ENCODE measurements at regions not wholly inside any gene's neighbourhood (a gene's known extent, or its start where the extent isn't known, plus 50 kb on each side); places are given as distances from the start of the nearest gene placed in this dataset.

- TF ChIP-seq POLR2A (IDR thresholded peaks at IDR 0.05) (no peak), CTCF (IDR thresholded peaks at IDR 0.05) (no peak)
These were observed 496.5 kb downstream of the PCDH19 start for GRCh38 chrX:99913611-99914010.
